ENCODE measurements at regions not wholly inside any gene's neighbourhood (a gene's known extent, or its start where the extent isn't known, plus 50 kb on each side); places are given as distances from the start of the nearest gene placed in this dataset.

- no peak for TF ChIP-seq ZFX (IDR thresholded peaks at IDR 0.05)
- TF ChIP-seq CTCF (conservative IDR thresholded peaks at IDR 0.05): no peak
- no peak overlapping the region for H3K27ac ChIP-seq
These were observed 63.1 kb upstream of the ARID2 start for GRCh38 chr12:45666396-45666795.

DNA sequence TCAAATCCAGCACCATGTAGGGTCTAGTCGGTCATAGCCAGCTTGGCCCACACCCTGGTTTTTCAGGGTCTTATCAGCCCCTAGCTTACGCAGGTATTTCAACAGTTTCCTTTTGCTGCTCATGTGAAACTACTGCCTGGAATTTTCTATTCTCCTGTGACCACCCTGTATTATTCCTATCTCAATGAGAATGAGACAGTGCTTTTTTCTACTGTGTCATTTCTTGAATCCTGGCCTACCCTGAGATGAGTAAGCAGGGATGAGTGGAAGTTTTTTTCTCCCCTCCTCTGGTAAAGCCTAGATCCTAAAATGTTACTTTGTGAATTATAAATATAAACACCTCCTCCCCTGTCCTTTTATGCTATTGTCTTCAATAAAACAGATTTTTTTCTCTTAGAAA lies 62.7 kb upstream of the ARID2 start:
- TF ChIP-seq CTCF (conservative IDR thresholded peaks at IDR 0.05) (no peak), ZFX (IDR thresholded peaks at IDR 0.05) (no peak)
- H3K27ac ChIP-seq: no peak overlapping the region

DNA sequence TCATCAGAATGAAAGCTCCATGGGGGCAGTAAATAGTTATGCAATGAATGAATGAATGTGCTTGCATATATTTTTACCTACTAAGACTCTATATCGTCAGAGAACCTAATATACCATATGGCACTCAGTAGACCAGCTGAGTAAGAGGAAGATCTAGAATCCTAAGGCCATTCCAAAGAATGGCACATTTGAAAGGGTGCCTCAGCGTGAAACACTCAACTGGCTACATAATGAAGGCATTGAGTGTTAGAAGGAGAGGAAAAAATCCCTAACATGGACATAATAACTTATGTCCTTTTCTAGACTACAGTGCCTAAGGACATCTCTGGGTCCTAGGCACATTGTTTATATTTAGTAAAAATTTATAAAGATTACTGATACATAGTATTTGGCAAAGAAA lies 61.7 kb upstream of the ARID2 start:
- TF ChIP-seq CTCF (conservative IDR thresholded peaks at IDR 0.05) (no peak), ZFX (IDR thresholded peaks at IDR 0.05) (no peak)
- no peak overlapping the region for H3K27ac ChIP-seq

DNA sequence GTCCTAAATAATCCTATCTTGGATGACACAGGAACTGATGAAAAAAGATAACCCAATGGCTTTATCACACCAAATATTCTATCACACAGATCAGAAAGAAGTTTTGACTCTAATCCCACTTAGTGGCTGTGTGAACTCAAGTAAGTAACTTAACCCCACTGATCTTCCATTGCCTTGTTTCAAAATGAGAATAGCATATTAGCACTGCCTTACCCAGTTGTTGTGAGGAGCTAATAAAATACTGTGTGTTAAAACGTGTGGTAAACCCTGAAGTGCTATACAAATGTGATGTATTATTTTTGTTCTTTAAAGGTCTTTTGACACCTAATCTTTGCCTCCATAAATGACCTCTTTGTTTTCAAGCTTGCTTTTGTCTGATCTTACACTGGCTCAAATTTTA lies 60.9 kb upstream of the ARID2 start:
- TF ChIP-seq ZFX (IDR thresholded peaks at IDR 0.05) (no peak), CTCF (conservative IDR thresholded peaks at IDR 0.05) (no peak)
- H3K27ac ChIP-seq: no peak overlapping the region

GRCh38 chr12:45669093-45669492 lies 60.4 kb upstream of the ARID2 start:
- no peak for TF ChIP-seq ZFX (IDR thresholded peaks at IDR 0.05)
- TF ChIP-seq CTCF (conservative IDR thresholded peaks at IDR 0.05): no peak
- no peak overlapping the region for H3K27ac ChIP-seq

- TF ChIP-seq ZFX (IDR thresholded peaks at IDR 0.05) (no peak), CTCF (conservative IDR thresholded peaks at IDR 0.05) (no peak)
- no peak overlapping the region for H3K27ac ChIP-seq
These were observed 59.7 kb upstream of the ARID2 start for GRCh38 chr12:45669792-45670191.

DNA sequence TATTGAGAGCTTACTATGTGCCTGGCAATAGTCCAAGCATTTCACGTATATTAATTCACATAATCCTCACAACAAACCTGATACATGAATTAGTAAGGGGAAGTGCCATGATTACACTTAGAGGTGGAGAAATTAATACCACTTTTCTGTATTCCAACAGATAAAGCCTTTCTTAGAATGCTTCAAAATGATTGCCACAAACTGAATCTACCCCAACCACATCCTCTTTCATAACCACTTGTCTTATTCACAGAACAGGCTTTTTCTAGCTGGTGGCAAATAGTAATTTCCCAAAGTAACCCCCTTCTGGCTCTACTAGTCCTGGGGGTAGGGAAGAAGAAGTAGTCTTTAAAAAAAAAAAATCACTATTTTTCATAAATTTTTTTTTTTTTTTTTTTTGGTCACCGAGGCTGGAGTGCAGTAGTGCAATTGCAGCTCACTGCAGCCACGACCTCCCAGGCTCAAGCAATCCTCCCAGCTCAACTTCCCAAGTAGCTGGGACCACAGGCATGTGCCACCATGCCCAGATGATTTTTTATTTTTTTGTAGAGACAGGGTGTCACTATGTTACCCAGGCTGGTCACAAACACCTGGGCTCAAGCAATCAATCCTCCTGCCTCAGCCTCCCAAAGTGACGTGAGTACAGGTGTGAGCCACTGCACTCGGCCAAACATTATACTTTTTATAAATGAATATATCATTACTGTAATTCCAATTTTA lies 59.0 kb upstream of the ARID2 start:
- H3K27ac ChIP-seq: no peak overlapping the region
- no peak for TF ChIP-seq ZFX (IDR thresholded peaks at IDR 0.05)

GRCh38 chr12:45671254-45671653 lies 58.3 kb upstream of the ARID2 start:
- no peak for TF ChIP-seq ZFX (IDR thresholded peaks at IDR 0.05)
- TF ChIP-seq CTCF (conservative IDR thresholded peaks at IDR 0.05): no peak
- no peak overlapping the region for H3K27ac ChIP-seq
